Stimulated activated CD4-positive, alpha-beta T cell treated with anti-CD3 and anti-CD28 coated beads, Interleukin-15, amount 100 ng/mL, for 48 hours (primary cell): ENCODE measurements at regions not wholly inside any gene's neighbourhood (a gene's known extent, or its start where the extent isn't known, plus 50 kb on each side); places are given as distances from the start of the nearest gene placed in this dataset.
"Not testable (repeated sequence)": the region's sequence is repeated elsewhere in the genome, so short reads cannot be mapped to it uniquely, and the experiment has no call there.

ENCODE experiments used
- DNase-seq, 2 donors: peaks; one replicate each; pipeline ENCODE4 v3.0.0-alpha.2; 2020; ENCODE audit warnings: low read depth in 2 of 2

DNA sequence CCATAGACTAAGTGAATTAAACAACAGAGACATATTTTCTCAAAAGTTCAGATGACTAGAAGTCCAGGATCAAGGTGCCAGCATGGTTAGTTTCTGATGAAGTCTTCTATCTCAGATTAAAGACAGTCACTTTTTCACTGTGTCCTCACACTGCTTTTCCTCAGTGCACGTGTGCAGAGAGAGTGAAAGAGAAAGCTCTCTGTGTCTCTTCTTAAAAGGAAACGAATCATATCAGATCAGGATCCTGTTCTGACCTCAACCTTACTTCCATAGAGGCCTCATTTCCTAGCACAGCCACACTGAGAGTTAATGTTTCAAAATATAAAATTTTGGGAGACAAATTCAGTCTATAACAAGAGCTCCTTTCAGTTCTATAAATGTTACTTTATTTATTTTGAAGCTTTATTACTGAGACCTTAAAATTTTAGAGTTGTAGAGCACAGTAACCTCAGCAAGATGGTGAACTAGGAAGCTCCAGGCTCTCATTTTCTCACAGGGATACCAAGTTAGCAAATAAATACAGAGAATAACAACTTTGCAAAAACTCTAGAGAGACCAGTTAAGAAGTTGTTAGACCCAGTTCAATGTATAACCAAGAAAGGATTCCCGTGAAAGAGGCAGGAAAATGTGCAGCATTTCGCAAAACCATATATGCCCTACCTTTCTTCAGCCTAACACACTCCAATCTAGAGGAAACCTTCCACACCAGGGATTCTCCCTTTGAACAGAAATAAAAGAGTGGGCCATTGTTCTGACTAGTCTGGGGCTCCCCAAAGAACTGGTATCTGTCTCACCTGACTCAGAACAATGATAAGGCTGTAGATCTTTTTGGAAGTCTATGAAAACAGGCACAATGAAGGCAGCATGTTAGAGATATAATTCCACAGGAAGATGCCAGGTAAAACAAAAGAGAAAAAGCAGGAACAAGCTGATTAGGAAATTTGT lies 372.2 kb downstream of the MRPL39 start:
- DNase-seq = no peak

DNA sequence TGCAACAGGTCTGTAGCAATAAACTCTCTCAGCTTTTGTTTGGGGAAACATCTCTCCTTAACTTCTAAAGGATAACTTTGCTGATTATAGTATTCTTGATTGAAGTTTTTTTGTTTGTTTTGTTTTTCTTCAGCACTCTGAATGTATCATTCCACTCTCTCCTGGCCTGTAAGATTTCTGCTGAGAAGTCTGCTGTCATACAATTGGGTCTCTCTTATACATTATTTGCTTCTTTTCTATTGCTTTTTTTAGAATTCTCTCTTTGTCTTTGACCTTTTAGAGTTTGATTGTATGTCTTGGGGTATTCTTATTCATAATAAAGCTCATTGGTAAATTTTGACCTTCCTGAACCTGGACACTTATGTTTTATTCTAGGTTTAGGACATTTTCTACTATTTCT lies 386.3 kb downstream of the MRPL39 start:
- DNase-seq = no peak

DNA sequence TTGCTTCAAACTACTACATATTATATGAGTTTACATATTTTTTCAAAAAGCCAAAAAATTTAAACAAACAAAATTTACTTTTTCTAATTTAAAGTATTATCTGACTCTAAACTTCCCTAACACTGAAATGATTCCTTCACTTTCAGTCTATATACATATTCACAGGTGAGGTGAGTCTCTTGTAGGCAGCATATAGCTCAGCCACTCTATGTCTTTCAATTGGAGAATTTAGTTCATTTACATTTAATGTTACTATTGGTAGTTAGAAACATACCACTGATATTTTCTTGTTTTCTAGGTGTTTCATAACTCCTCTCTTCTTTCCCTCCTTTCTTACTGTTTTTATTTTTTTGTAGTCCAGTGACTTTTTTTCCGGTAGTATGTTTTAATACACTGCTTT lies 387.1 kb downstream of the MRPL39 start:
- DNase-seq = no peak

DNA sequence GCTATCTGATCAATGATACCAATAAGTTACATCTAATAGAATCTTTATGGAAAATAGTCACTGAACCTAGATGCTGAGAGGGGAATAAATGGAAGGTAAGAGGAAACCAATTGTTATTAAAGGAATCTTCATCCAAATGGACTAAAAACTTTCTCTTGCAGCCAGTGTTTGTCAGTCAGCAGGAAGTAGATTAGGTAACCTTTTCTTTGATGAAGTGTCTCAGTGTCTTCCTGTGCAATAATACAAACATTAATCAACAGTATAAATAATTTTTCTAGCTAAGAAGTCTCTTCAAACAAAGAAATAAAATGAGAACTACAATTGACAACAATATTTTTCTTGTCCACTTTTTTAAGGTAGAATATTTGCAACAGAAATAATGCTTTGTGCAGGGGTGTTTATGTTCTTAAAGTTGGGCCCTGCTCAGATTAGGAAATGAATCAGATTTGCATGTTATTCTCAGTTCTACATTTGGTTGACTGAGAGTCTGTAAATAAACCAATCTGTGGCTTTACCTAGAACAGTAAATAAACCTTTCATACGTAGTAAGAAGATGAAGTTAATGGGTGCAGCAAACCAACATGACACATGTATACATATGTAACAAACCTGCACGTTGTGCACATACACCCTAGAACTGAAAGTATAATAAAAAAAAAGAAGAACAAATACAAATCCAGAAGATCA lies 391.4 kb downstream of the MRPL39 start:
- DNase-seq = no peak

DNA sequence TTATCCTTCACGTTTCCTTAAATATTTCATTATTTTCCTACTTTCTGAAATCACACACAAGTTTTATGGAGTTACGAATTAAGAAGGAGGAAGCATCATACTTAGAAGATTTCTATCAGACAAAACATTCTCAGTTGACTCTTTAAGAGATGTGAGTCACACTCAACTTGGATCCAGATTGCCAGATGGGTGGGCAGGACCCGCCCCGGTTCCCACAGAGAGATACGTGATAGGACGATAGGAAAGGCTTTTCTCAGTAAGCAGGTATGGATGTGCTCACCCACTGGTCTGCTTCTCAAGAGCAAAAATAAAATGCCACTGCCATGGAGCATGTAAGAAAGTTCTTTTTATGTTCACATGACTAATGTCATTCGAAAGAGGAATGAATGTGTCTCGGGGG lies 392.6 kb downstream of the MRPL39 start:
- DNase-seq = no peak

DNA sequence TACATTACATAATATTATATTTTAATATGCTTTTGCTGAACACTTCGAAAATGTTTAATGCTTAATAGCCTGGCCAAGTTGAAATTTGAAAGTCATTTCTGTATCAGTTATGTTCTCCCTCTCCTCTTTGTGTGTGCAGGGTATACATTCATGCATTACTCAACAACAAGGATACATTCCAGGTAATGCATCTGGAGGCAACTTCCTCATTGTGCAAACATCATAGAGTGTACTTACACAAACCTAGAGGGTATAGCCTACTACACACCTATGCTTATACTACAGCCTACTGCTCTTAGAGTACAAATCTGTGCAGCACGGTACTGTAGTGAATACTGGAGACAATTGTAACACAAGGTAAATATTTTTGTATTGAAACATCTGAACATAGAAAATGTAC lies 407.3 kb downstream of the MRPL39 start:
- DNase-seq = no peak

DNA sequence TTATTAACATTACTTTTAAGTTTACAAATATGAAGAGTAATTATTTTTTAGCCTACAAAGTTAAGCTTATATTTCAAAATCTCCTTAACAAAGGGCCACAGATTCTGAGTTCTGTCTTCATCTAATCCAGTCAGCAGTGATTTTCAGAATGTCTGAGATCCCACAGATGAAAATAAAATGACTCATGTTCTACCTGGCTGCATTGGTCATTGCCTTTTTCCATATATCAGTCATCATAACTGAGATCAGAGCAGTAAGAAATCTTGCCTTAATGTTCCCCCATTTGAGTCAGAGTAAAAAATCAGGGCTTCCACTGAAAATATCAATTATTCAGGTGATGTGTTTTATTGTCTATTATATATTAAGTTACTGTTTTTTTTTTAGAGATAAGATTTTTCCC lies 416.1 kb downstream of the MRPL39 start:
- DNase-seq = no peak

DNA sequence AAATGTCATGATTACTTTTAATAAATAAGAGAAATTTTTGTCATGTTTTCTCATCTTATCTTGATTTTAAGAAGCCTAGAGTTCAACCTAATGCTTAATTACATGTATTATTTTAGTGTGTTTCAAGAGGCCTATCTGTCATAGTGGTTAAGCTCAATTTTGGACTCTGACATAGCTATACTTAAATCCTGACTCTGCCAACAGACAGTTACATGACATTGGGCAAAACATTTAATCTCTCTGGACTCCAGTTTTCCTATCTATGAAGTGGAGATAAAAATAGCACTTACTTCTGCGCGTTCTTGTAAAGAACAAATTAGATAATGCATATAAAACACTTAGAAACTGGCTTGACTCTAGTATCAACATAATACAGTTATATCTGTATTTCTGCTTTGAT lies 417.8 kb downstream of the MRPL39 start:
- no peak for DNase-seq

DNA sequence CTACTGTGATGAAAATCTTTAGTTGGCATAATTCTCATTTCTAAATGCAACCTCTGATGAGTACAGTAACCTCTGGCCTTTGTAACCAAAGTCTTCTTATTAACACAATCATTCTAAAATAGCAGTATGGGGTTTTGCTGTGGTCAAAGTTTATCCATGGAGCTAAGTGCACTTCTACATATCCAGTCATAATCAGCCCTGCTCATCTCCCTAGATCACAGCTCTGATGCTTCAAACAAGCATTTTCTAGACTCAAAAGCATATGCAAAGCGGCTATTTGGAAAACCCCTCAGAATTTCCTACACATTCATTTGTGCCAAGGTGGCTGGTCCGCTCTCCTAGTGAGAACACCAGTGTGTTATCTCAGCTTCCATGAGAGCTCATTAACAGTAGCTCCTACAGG lies 418.6 kb downstream of the MRPL39 start:
- DNase-seq = no peak

DNA sequence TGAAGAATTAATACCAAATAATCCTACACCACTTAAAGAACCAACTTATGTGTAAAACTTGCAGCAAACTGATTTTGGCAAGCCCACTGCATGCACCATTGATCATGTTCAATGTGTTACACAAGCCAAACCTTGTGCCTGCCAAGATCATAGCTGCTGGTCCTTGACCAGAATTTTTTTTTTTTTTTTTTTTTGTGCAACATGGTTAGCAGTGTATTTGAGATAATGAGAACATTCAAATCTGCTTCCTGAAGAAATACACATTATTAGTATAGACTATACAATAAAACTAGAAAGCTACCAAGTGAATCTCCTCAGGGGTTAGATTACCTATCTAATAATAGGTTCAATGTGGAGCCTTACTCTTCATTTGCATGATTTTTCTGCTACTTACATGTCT lies 421.0 kb downstream of the MRPL39 start:
- DNase-seq = no peak

DNA sequence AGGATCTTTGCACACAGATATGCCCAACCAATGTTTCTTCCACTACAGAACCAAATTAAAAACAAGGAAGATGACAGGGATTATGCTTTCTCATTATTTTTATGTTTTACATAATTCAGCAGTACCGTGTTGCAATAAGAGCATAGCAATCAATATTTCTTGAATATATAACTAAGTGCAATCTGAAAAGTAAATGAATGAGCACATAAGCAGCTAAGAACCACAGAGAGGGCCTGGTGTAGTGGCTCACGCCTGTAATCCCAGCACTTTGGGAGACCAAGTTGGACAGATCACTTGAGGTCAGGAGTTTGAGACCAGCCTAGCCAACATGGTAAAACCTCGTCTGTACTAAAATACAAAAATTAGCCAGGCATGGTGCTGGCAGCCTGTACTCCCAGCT lies 423.7 kb downstream of the MRPL39 start:
- DNase-seq = no peak

DNA sequence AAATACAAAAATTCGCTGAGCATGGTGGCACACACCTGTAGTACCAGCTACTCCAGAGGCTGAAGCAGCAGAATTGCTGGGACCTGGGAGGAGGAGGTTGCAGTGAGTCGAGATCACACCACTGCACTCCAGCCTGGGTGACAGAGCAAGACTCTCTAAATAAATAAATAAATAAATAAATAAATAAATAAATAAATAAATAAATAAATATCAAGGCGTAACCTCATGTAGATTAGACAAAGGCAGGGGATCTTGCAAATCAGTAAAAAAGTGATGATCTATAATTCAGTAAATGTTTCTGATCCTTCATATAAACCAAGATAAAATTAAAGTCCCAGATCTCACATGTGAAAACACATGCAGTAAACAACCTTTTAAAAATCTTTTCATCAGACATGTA lies 425.6 kb downstream of the MRPL39 start:
- DNase-seq = not testable (repeated sequence)

DNA sequence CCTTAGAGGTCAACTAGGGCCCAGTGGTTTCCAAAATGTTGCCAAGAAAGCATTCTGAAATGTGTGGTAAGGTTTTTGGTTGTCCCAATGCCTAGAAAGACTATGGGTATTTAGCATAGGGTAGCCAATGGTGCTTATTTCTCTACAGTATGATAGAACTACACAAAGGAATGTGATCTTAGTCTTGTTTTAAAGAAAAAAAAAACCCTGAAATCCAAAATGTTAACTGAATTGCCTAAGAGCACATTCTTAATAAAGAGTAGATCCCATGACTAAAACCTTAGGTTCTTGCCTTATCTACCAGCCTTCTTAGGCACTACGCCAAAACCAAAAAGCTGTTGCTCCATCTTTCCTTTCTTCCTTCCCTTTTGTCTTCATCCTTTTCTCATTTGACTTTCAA lies 428.2 kb downstream of the MRPL39 start:
- no peak for DNase-seq

DNA sequence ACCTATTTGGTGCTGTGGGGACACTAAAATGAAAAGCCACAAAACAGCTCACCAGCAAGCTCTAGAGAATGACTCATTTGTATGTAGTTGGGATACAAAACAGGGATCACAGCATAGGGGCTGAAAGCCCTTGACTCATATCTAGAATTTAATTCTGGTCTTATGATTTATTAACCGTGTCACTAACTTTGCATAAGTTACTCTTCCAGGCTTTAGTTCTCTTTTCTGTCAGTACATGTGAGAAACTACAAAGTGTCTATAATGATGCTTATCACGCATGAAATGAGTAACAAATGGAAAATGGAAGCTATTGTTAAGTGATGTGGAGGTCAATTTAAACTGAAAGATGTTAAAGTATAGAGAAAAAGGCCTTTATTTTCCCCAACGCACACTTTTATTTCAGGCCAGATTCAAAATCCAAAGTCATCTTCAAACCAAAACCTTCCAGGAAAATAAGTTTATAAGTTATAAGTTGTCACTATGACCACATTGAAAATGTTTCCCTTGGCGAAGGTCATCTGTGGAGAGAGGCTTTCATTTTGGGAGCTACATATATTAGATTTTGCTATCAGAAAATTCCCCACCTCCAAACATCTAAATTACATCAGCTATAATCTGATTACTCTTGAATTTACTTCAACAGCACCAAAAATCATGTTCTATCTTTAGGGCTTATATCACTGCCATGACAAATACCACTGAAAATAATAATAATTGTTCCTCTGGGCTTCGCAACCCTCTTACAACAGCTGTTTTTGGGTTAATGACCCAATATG lies 430.5 kb downstream of the MRPL39 start:
- no peak for DNase-seq

DNA sequence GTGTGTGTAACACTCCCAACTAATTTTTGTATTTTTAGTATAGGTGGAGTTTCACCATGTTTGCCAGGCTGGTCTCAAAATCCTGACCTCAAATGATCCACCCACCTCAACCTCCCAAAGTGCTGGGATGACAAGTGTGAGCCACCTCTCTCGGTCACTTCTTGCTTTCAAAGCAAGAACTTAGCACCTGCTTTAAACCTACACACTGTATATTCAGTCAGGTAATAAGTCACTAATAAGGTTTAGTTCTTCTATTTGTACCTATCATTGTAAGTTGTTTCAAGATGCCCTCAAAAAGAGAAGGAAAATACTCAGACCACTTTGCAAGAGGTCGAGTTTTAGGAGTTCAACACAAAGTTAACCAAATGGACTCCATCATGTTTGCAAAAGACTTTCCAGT lies 431.3 kb downstream of the MRPL39 start:
- DNase-seq = no peak

DNA sequence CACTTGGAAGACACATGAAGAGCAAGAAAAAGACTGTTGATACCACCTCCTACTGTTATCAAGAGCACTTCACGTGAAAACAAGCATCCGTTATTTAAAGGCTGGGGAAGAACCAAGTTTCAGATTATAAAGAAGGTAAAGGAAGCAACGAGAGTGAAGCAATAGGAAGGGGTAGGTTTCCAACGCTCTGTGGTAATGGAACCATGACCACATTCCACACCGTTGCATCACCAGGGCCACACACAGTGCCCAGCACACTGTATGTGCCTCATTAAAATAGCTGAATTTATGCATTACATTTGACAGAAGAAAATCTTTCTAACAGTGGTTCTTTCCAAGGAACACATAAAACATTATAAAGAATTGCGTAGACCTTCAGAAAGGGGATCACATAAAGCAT lies 435.8 kb downstream of the MRPL39 start:
- DNase-seq = no peak

DNA sequence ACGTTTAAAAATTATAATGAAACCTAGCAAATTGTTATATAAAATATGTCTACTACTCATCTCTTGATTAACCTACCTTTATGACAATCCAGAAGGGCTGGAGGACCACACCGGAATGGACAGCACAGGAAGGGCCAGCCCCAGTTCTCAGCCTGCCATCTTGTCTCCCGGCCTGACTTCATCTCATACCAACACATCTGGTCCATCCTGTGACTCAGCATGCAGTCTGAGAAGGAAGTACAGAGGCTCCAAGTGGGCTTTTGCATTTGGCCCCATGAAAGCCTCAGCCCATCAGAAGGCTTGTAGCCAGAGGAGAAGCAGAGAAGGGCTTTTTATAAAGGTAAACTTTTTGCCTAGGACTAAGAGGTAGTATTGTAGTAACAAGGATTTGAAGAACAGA lies 436.6 kb downstream of the MRPL39 start:
- DNase-seq = no peak

DNA sequence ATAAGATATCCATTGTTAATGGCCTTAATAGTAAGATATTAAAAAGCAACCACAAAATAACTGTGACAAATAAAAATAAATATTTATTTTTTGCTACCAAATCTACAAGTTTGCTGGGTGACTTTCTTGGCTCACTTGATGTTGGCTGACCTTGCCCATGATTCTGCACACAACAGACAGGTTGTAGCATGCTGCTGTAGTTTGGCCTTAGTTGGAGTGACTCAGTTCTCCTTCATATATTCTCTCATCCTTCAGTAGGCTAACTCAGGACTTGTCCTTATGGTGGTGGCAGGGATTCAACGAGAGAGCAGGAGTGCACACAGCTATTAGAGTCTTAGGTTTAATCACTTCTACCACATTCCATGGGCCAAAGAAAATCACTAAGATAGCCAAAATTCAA lies 437.9 kb downstream of the MRPL39 start:
- DNase-seq = no peak

DNA sequence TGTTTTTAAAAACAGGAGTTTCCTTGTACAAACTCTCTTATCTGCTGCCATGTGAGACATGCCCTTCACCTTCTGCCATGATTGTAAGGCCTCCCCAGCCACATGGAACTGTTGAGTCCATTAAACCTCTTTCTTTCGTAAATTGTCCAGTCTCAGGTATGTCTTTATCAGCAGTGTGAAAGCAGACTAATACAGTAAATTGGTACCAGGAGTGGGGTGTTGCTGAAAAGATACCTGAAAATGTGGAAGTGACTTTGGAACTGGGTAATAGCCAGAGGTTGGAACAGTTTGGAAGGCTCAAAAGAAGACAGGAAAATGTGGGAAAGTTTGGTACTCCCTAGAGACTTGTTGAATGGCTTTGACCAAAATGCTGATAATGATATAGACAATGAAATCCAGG lies 440.4 kb downstream of the MRPL39 start:
- DNase-seq = not testable (repeated sequence)

DNA sequence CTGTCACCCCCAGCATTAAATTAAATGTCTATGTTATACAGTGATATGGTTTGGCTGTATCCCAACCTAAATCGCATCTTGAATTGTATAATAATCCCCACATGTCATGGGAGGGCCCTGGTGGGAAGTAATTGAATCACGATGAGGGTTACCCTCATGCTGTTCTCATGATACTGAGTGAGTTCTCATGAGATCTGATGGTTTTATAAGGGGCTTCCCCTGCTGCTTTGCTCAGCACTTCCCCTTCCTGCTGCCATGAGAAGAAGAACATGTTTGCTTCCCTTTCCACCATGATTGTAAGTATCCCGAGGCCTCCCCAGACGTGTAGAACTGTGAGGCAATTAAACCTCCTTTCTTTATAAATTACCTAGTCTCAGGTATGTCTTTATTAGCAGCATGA lies 445.7 kb downstream of the MRPL39 start:
- DNase-seq = no peak

DNA sequence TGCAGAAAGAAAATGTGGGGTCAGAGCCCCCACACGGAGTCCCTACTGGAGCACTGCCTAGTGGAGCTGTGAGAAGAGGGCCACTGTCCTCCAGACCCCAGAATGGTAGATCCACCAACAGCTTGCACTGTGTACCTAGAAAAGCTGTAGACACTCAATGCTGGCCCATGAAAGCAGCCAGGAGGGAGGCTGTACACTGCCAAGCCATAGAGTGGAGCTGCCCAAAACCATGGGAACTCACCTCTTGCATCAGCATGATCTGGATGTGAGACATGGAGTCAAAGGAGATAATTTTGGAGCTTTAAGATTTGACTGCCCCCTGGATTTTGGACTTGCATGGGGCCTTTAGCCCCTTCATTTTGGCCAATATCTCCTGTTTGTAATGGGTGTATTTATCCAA lies 452.3 kb downstream of the MRPL39 start:
- DNase-seq = not testable (repeated sequence)

DNA sequence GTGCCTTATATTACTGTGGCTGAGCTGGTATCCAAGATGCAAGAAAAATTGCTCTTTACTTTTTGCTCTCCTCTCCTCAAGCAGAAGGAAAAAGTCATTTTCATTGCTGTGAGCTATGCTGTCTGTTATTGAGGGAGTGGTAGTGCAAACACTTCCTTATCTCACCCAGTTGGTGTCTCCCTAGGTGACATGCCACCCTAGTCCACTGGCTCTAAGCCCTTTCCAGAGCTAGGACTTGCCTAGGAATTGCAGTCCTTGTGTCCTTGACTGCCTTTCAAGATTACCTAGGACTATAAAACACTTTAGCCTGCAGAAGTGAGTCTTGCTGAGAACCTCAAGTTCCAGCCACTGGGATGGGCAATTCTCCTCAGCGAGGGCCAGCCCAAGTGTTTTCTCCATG lies 458.3 kb downstream of the MRPL39 start:
- no peak for DNase-seq

DNA sequence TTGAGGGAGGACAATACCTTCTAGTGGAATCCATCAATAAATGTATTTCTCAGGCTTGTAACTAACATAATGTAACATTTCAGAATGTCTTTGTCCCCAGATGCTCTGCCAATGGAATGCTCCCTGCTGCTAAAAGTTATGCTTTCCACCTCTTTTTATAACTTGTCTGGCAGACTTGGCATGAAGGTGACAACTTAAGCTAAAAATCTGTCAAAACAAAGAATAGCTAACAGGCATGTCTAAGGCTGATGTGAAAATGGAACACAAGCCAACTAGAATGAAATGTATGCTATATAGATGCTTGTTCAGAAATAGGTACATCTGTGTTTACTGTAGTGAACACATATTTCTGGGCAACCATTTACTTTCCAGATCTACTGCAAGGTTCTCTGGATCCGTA lies 467.9 kb downstream of the MRPL39 start:
- no peak for DNase-seq
